BE2C (cell line): ENCODE measurements at regions not wholly inside any gene's neighbourhood (a gene's known extent, or its start where the extent isn't known, plus 50 kb on each side); places are given as distances from the start of the nearest gene placed in this dataset.

Experiments used
- DNase-seq: peaks from one replicate; pipeline ENCODE4 v3.0.0-alpha.2; 2020
- H3K27me3 ChIP-seq: fragments of 250-450 bp; sonication (Bioruptor Pico); 2 replicates; pipeline ENCODE4 v1.5.1; 2020; ENCODE audit warnings: mild to moderate bottlenecking
- H3K36me3 ChIP-seq: fragments of 250-450 bp; sonication (Bioruptor Pico); 2 replicates; pipeline ENCODE4 v1.5.1; 2020; ENCODE audit warnings: mild to moderate bottlenecking
- H3K4me1 ChIP-seq: fragments of 250-450 bp; sonication (Bioruptor Pico); 2 replicates; pipeline ENCODE4 v1.5.1; 2020
- H3K4me3 ChIP-seq: 2 replicates; pipeline ENCODE4 v1.5.1; 2011; ENCODE audit warnings: low read depth, low read length
- H3K9me3 ChIP-seq: fragments of 250-450 bp; sonication (Bioruptor Pico); 2 replicates; pipeline ENCODE4 v1.5.1; 2020
- TF ChIP-seq, protein P1 (sequence below): IDR thresholded peaks from 2 replicates; pipeline ENCODE4 v1.5.1; 2012; ENCODE audit warnings: mild to moderate bottlenecking, low read depth, low read length

DNA sequence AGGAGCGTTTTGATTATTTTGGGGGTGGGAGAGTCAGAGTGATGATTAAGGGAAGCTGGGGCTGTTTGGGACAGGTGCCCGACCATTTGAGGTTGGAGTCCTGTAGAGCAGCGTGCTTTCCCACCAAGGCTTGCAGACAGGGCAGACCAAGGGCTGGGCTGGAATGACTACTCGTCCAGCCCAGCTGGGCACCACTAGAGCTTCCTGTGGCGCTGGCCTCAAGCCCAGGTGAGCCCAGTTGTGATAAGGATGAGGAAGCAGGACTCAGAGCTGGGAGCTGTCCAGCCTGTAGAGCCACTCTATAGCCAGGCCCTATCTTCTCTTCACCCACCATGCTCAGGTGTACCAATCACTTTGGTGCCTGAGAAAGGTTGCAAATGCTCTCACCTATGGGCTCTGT, 75.8 kb upstream of the ACAN start:
- TF ChIP-seq, protein P1, sequence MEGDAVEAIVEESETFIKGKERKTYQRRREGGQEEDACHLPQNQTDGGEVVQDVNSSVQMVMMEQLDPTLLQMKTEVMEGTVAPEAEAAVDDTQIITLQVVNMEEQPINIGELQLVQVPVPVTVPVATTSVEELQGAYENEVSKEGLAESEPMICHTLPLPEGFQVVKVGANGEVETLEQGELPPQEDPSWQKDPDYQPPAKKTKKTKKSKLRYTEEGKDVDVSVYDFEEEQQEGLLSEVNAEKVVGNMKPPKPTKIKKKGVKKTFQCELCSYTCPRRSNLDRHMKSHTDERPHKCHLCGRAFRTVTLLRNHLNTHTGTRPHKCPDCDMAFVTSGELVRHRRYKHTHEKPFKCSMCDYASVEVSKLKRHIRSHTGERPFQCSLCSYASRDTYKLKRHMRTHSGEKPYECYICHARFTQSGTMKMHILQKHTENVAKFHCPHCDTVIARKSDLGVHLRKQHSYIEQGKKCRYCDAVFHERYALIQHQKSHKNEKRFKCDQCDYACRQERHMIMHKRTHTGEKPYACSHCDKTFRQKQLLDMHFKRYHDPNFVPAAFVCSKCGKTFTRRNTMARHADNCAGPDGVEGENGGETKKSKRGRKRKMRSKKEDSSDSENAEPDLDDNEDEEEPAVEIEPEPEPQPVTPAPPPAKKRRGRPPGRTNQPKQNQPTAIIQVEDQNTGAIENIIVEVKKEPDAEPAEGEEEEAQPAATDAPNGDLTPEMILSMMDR = no peak
- Histone ChIP-seq H3K36me3 (no peaks in the 10 kb centered on the region), H3K4me1 (no peaks in the 10 kb centered on the region), H3K9me3 (no peaks in the 10 kb centered on the region), H3K4me3 (no peak overlapping the region), H3K27me3 (peaks cover 7% of the 10 kb centered on the region; the same call in 1 of the 2 replicates)
- DNase-seq = no peak

DNA sequence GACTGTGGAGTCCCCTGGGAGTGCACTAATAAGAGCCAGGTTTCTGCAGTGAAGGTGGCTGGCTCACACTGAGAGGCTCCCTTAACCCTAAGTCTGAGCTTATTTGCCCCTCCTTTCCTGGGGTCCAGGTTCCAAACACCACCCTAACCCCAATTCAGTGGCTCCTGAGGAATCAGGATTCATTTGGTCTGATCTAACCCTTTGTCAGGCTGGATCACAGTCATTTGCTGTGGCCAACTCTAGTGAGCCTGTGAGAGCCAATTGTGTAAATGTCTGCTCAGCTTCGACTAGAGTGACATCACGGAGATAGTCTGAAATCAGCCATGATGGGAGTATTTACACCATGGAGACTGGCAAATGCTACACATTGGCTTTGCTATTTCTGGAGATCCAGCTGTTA, 73.7 kb upstream of the ACAN start:
- no peak overlapping the region for H3K4me3 ChIP-seq
- no peaks in the 10 kb centered on the region for H3K4me1 ChIP-seq
- TF ChIP-seq, protein P1 = no peak
- DNase-seq = no peak
- H3K9me3 ChIP-seq = no peaks in the 10 kb centered on the region
- H3K36me3 ChIP-seq = no peaks in the 10 kb centered on the region
- peaks cover 7% of the 10 kb centered on the region; the same call in 1 of the 2 replicates for H3K27me3 ChIP-seq

DNA sequence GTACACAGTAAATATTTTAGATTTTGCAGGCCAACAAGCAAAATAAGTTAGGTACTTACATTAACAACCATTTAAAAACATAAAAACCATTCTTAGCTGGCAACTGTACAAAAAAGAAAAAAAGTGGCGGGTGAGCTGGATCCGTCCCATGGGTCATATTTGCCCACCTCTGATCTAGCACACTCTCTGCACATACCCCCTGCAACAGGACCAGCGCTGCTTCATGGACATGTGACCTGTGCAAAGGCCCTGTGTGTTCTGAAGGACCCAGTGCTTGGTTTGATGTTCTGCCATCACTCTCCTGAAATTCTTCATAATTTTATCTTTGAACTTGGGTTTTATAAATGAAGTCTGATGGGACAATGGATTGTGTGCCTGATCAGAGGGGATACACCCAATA, 72.5 kb upstream of the ACAN start:
- Histone ChIP-seq H3K27me3 (peaks cover 3% of the 10 kb centered on the region), H3K4me1 (no peaks in the 10 kb centered on the region), H3K36me3 (no peaks in the 10 kb centered on the region), H3K4me3 (no peak overlapping the region), H3K9me3 (no peaks in the 10 kb centered on the region)
- no peak for DNase-seq
- TF ChIP-seq, protein P1 = no peak

DNA sequence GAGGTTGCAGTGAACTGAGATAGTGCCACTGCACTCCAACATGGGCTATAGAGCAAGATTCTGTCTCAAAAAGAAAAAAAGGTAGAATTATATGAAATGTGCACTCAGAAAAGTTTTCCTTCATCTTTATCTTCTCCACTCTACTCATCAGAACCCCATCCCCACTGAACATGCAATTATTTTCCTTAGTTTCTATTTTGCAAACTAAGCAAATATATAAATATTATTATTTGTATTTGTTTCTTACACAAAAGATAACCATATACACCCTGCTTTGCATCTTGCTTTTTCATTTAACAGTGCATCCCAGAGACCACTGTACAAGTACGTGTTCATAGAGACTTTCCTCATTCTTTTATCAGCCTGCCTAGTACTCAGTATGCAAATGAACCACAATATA, 68.0 kb upstream of the ACAN start:
- TF ChIP-seq, protein P1 = no peak
- H3K9me3 ChIP-seq = no peaks in the 10 kb centered on the region
- no peaks in the 10 kb centered on the region; the same call in 1 of the 2 replicates for H3K27me3 ChIP-seq
- no peak for DNase-seq
- H3K36me3 ChIP-seq = no peaks in the 10 kb centered on the region
- no peaks in the 10 kb centered on the region for H3K4me1 ChIP-seq
- no peak overlapping the region for H3K4me3 ChIP-seq

DNA sequence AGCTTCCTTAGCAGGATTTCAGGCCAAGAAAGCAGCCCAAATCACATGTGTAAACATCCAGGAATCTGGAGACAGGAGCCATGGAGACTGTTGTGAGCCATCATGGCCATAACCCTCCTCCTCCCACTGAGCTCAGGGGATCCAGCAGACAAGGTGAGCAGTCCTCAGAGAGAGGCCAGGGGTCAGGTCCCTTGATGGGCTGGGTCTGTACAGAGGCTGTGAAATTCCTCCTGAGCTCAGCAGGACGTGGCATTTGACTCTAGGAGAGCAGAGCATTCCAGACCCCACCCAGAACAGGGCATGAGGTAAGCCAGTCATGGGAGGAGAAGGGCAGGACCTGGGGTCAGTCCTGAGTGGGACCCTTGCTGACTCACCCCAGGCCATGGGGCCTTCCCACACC, 67.0 kb upstream of the ACAN start:
- no peak overlapping the region for H3K4me3 ChIP-seq
- no peaks in the 10 kb centered on the region for H3K9me3 ChIP-seq
- no peak for DNase-seq
- H3K4me1 ChIP-seq = no peaks in the 10 kb centered on the region
- TF ChIP-seq, protein P1 = no peak
- H3K36me3 ChIP-seq = no peaks in the 10 kb centered on the region
- no peaks in the 10 kb centered on the region; the same call in 1 of the 2 replicates for H3K27me3 ChIP-seq

DNA sequence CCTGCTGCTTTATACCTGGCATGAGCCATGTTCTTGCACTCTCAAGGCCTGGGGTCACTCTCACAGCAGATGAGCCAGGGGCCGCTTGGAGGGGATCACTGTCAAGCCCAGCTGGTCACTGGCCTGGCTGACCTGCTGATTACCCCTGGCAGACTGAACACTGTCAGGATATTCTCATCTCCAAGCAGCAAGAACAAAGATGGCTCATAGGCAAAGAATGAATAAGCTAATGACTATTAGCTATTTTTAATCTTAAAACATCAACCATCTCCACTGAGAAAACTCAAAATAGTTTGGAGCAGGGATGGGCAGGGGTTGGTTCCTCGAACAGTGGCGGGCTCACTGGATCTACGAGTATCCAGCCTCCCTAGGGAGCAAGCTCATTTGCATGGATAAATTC, 64.4 kb upstream of the ACAN start:
- H3K27me3 ChIP-seq = peaks cover 16% of the 10 kb centered on the region
- no peak overlapping the region for H3K4me3 ChIP-seq
- H3K36me3 ChIP-seq = no peaks in the 10 kb centered on the region
- no peaks in the 10 kb centered on the region for H3K9me3 ChIP-seq
- TF ChIP-seq, protein P1 = no peak
- no peaks in the 10 kb centered on the region for H3K4me1 ChIP-seq
- no peak for DNase-seq
